Natural killer cell (primary cell): ENCODE measurements at regions not wholly inside any gene's neighbourhood (a gene's known extent, or its start where the extent isn't known, plus 50 kb on each side); places are given as distances from the start of the nearest gene placed in this dataset.

ENCODE experiments used
- ATAC-seq, 3 donors: fragments of 150-1000 bp in 2 of 3; fragments of 200-7000 bp in 1 of 3; cut with Tn5 transposase; 1 replicate in 1 of 3; 2 replicates in 2 of 3; pipeline ENCODE4 v1.10.0; 2021; ENCODE audit warnings: mild to moderate bottlenecking in 2 of 3, moderate library complexity in 2 of 3
- DNase-seq, 2 donors: peaks; one replicate each; pipeline versions ENCODE4 v3.0.0 to v3.0.0-alpha.2; 2013 to 2021; ENCODE audit warnings: mixed read lengths in 1 of 2
- H3K27ac ChIP-seq: one replicate; pipeline ENCODE4 v1.5.1; 2013; ENCODE audit warnings: mild to moderate bottlenecking, low read length
- H3K27me3 ChIP-seq: one replicate; pipeline ENCODE4 v1.6.1; 2013; ENCODE audit warnings: low read length; ENCODE audit not compliant: control insufficient read depth, insufficient read depth
- H3K36me3 ChIP-seq: one replicate; pipeline ENCODE4 v1.6.1; 2013; ENCODE audit warnings: low read length; ENCODE audit not compliant: control insufficient read depth, insufficient read depth
- H3K4me1 ChIP-seq: one replicate; pipeline ENCODE4 v1.6.1; 2013; ENCODE audit warnings: low read length; ENCODE audit not compliant: control insufficient read depth, insufficient read depth
- H3K4me3 ChIP-seq: one replicate; pipeline ENCODE4 v1.5.1; 2013; ENCODE audit warnings: low read length
- H3K9me3 ChIP-seq: one replicate; pipeline ENCODE4 v1.6.1; 2013; ENCODE audit warnings: low read length; ENCODE audit not compliant: control insufficient read depth, insufficient read depth
- H3K27ac Mint-ChIP-seq, 2 donors: one replicate each; pipeline ENCODE4 v1.8.0; 2022; ENCODE audit warnings: mild to moderate bottlenecking in 2 of 2, mixed read lengths in 2 of 2, moderate library complexity in 1 of 2
- H3K27me3 Mint-ChIP-seq, 2 donors: one replicate each; pipeline ENCODE4 v1.8.0; 2022; ENCODE audit warnings: low read depth in 2 of 2, mixed read lengths in 2 of 2
- H3K36me3 Mint-ChIP-seq: one replicate; pipeline ENCODE4 v1.8.0; 2022; ENCODE audit warnings: mixed read lengths
- H3K4me1 Mint-ChIP-seq, 2 donors: one replicate each; pipeline ENCODE4 v1.8.0; 2022; ENCODE audit warnings: mixed read lengths in 2 of 2
- H3K4me3 Mint-ChIP-seq: one replicate; pipeline ENCODE4 v1.8.0; 2022; ENCODE audit warnings: mild to moderate bottlenecking, moderate library complexity, mixed read lengths
- H3K9me3 Mint-ChIP-seq, 2 donors: one replicate each; pipeline ENCODE4 v1.8.0; 2022; ENCODE audit warnings: mixed read lengths in 2 of 2
- CTCF ChIP-seq: fragments of 200-600 bp; IDR thresholded peaks from one replicate; pipeline ENCODE4 v1.8.0; 2022; ENCODE audit warnings: antibody characterized with exemption
- WGBS: methylation state at CpG from one replicate; pipeline ENCODE4 v1.1.7; 2013; ENCODE audit warnings: missing lambda C conversion rate; ENCODE audit not compliant: insufficient coverage; 5-methylcytosine and 5-hydroxymethylcytosine counted together
- intact Hi-C: fragments of 100-400 bp; cut with micrococcal nuclease; formaldehyde crosslinking; loops from one replicate; pipeline ENCODE4 v1.14.2; 2022

- WGBS: 94% methylated on average over 3 of the region's 3 CpGs
- no peaks in the 10 kb centered on the region for H3K27me3 Mint-ChIP-seq
- H3K27ac Mint-ChIP-seq: no peak overlapping the region
- Histone ChIP-seq H3K36me3 (no peaks in the 10 kb centered on the region), H3K27ac (no peak overlapping the region), H3K27me3 (no peaks in the 10 kb centered on the region), H3K4me1 (no peaks in the 10 kb centered on the region), H3K9me3 (no peaks in the 10 kb centered on the region), H3K4me3 (no peak overlapping the region)
- TF ChIP-seq CTCF: no peak
- intact Hi-C loops: loop anchor here (5.0 kb wide), 1 partner anchor 434 kb away; no protein-coding TSS in a partner anchor
- DNase-seq (no peak), ATAC-seq (no peak)
- H3K4me3 Mint-ChIP-seq: no peak overlapping the region
- H3K9me3 Mint-ChIP-seq: no peaks in the 10 kb centered on the region
- H3K36me3 Mint-ChIP-seq: no peaks in the 10 kb centered on the region
- H3K4me1 Mint-ChIP-seq: peaks cover 0 to 4% of the 10 kb centered on the region in 2 donors
Observed at GRCh38 chr3:106121491-106122289, 252.9 kb upstream of the CBLB start.

- H3K4me3 ChIP-seq: no peak overlapping the region
- H3K27ac ChIP-seq: no peak overlapping the region
- H3K4me3 Mint-ChIP-seq: no peak overlapping the region
- no peak for TF ChIP-seq CTCF
- intact Hi-C loops: loop anchor here (5.0 kb wide), 1 partner anchor 438 kb away; no protein-coding TSS in a partner anchor
- H3K27ac Mint-ChIP-seq: no peak overlapping the region
- no peaks in the 10 kb centered on the region for H3K9me3 Mint-ChIP-seq
- no peaks in the 10 kb centered on the region for H3K27me3 Mint-ChIP-seq
- no peaks in the 10 kb centered on the region for H3K36me3 Mint-ChIP-seq
- H3K4me1 ChIP-seq: no peaks in the 10 kb centered on the region
- no peaks in the 10 kb centered on the region for H3K27me3 ChIP-seq
- WGBS: 100% methylated on average over 1 of the region's 1 CpG
- ATAC-seq (no peak), DNase-seq (no peak)
- no peaks in the 10 kb centered on the region for H3K9me3 ChIP-seq
- no peaks in the 10 kb centered on the region for H3K36me3 ChIP-seq
- H3K4me1 Mint-ChIP-seq: no peaks in the 10 kb centered on the region
Observed at GRCh38 chr3:106124818-106125217, 256.0 kb upstream of the CBLB start.

DNA sequence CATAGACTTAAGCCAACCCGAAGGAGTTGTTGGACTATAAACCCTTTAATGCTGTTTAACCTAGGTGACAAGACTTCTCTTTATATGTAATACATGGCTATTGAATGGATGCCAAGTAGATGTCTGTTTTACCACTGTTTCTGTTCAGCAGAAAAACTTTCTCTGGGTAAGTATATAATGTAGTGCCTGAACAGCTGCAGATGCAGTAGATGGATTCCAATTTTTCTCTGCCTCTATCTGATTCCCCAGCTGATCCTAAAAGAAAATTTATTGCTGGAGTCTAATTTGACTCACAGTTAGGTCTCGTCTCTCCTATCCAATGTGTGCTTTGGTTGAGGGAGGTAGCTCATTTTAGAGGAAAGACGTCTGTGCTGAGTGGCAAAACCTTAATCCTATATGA lies 256.5 kb upstream of the CBLB start:
- ATAC-seq (no peak), DNase-seq (no peak)
- Histone ChIP-seq H3K9me3 (no peaks in the 10 kb centered on the region), H3K36me3 (no peaks in the 10 kb centered on the region), H3K27me3 (no peaks in the 10 kb centered on the region), H3K4me1 (no peaks in the 10 kb centered on the region), H3K27ac (no peak overlapping the region), H3K4me3 (no peak overlapping the region)
- Mint-ChIP-seq H3K4me3 (no peak overlapping the region), H3K27ac (no peak overlapping the region), H3K36me3 (no peaks in the 10 kb centered on the region), H3K4me1 (no peaks in the 10 kb centered on the region), H3K9me3 (no peaks in the 10 kb centered on the region), H3K27me3 (no peaks in the 10 kb centered on the region)
- 89% methylated on average over 1 of the region's 3 CpGs for WGBS
- no peak for TF ChIP-seq CTCF
- intact Hi-C loops: no loop called here
